ENCODE measurements at regions not wholly inside any gene's neighbourhood (a gene's known extent, or its start where the extent isn't known, plus 50 kb on each side); places are given as distances from the start of the nearest gene placed in this dataset.

DNA sequence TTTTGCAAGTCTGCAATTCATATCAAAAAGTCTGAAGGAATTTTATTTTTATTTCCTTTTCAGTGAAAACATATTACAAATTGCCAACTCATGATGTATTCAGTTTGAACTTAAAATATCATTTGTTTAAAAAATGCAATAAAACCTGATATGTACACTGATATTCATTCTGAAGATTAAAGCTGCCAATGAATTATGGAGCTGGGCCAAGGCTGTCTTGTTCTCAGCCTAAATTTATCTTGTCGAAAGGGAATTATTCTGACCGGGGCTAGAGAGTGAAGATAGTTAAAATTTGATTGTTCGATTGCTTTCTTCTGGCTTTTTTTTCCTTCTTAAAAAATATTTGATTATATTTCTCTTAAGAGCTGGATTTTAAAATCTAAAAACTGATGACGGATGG, 54.0 kb upstream of the RBFOX1 start:
- TF ChIP-seq EP300 (IDR thresholded peaks at IDR 0.05; ENCODE audit: borderline replicate concordance) (no peak), RAD21 (IDR thresholded peaks at IDR 0.05; ENCODE audit: low read depth) (no peak), TCF12 (IDR thresholded peaks at IDR 0.05; ENCODE audit: low read depth) (no peak)

DNA sequence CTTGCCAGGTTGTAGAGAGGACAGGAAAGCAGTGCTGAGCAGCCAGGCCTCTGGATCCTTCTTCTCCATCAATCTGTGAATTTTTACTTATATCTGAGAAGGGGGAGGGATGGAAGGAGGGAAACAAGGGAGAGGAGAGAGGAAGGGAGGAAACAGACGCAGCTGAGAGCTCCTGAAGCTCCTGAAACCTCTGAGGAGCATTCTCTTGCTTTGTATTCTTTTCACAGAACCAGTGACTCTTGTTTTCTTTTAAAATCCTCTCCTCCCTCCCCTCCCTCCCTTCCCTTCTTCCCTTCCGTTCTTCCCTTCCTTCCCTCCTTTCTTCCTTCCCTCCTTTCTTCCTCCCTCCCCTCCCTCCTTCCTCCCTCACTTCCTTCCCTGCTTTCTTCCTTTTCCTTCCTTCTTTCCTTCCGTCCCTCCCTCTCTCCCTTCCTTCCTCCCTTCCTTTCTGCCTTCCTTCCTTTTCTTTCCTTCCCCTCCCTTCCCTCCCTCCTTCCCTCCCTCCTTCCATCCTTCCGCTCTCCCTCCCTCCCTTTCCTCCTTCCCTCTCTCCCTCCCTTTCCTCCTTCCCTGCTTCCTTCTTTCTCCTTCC, 60.0 kb upstream of the RBFOX1 start:
- TF ChIP-seq ZBTB7A (IDR thresholded peaks at IDR 0.05; ENCODE audit: low read depth) = no peak
- TF ChIP-seq TEAD4 (IDR thresholded peaks at IDR 0.05) = no peak
- no peak for TF ChIP-seq YY1 (IDR thresholded peaks at IDR 0.05; ENCODE audit: low read depth)
- no peak for TF ChIP-seq FOXM1 (IDR thresholded peaks at IDR 0.05; ENCODE audit: borderline replicate concordance, low read depth)
- no peak for TF ChIP-seq TAF1 (IDR thresholded peaks at IDR 0.05; ENCODE audit: low read depth)

DNA sequence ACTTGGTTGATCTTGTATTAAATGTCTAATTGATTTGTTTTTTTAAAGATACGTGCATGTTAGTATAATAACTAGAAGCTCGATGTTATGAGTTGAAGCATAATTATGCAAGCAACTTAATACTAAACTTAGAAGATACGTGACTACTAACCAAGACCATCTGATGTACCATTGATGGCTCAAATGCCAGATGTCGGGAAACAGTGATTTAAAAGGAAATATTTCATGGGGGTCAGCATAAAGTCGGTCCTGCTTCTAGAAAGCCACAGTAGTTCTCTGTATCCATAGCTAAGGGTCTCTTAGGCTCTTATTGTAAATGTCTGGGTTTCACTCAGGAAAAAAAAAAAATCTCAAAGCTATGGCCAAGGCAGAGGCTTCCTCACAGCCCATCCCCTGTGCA, 61.2 kb upstream of the RBFOX1 start:
- TF ChIP-seq, protein P1, sequence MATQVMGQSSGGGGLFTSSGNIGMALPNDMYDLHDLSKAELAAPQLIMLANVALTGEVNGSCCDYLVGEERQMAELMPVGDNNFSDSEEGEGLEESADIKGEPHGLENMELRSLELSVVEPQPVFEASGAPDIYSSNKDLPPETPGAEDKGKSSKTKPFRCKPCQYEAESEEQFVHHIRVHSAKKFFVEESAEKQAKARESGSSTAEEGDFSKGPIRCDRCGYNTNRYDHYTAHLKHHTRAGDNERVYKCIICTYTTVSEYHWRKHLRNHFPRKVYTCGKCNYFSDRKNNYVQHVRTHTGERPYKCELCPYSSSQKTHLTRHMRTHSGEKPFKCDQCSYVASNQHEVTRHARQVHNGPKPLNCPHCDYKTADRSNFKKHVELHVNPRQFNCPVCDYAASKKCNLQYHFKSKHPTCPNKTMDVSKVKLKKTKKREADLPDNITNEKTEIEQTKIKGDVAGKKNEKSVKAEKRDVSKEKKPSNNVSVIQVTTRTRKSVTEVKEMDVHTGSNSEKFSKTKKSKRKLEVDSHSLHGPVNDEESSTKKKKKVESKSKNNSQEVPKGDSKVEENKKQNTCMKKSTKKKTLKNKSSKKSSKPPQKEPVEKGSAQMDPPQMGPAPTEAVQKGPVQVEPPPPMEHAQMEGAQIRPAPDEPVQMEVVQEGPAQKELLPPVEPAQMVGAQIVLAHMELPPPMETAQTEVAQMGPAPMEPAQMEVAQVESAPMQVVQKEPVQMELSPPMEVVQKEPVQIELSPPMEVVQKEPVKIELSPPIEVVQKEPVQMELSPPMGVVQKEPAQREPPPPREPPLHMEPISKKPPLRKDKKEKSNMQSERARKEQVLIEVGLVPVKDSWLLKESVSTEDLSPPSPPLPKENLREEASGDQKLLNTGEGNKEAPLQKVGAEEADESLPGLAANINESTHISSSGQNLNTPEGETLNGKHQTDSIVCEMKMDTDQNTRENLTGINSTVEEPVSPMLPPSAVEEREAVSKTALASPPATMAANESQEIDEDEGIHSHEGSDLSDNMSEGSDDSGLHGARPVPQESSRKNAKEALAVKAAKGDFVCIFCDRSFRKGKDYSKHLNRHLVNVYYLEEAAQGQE (IDR thresholded peaks at IDR 0.05; ENCODE audit: low read depth) = no peak
- TF ChIP-seq TCF12 (IDR thresholded peaks at IDR 0.05; ENCODE audit: low read depth) = no peak
- TF ChIP-seq, protein P2, sequence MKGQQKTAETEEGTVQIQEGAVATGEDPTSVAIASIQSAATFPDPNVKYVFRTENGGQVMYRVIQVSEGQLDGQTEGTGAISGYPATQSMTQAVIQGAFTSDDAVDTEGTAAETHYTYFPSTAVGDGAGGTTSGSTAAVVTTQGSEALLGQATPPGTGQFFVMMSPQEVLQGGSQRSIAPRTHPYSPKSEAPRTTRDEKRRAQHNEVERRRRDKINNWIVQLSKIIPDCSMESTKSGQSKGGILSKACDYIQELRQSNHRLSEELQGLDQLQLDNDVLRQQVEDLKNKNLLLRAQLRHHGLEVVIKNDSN (IDR thresholded peaks at IDR 0.05) = no peak
- TF ChIP-seq EGR1 (IDR thresholded peaks at IDR 0.05) = no peak
- TF ChIP-seq, protein P3, sequence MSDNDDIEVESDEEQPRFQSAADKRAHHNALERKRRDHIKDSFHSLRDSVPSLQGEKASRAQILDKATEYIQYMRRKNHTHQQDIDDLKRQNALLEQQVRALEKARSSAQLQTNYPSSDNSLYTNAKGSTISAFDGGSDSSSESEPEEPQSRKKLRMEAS (IDR thresholded peaks at IDR 0.05) = no peak
- no peak for TF ChIP-seq RAD21 (IDR thresholded peaks at IDR 0.05; ENCODE audit: low read depth)
- no peak for TF ChIP-seq NFIC (IDR thresholded peaks at IDR 0.05)
- no peak for TF ChIP-seq ZBTB7A (IDR thresholded peaks at IDR 0.05; ENCODE audit: low read depth)
- no peak for TF ChIP-seq CREB1 (IDR thresholded peaks at IDR 0.05; ENCODE audit: low read depth)
- TF ChIP-seq TAF1 (IDR thresholded peaks at IDR 0.05; ENCODE audit: low read depth) = no peak
- TF ChIP-seq EP300 (IDR thresholded peaks at IDR 0.05; ENCODE audit: borderline replicate concordance) = no peak
- no peak for TF ChIP-seq CEBPB (IDR thresholded peaks at IDR 0.05)

DNA sequence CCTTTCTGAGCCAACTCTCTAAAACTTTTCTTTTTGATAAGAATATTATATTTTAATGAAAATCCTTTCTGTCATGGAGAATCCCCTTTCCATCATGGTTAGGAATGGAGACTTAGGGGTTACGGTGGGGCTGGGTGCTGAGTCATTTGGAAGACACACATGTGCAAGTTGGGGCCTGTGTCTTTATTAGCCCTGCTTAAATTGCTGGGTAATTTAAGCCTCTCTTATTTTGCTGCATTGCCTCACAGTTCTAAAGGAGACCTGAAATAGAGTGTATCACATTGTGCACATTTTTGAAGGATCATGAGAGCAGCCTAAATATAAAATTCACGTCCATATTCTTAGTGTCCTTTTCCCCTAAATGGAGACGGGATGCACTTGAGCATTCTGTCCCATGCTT, 61.8 kb upstream of the RBFOX1 start:
- TF ChIP-seq CREB1 (IDR thresholded peaks at IDR 0.05; ENCODE audit: low read depth) = no peak
- TF ChIP-seq EGR1 (IDR thresholded peaks at IDR 0.05) = no peak
- TF ChIP-seq TEAD4 (IDR thresholded peaks at IDR 0.05) = no peak
- TF ChIP-seq CEBPB (IDR thresholded peaks at IDR 0.05) = no peak
- no peak for TF ChIP-seq TCF12 (IDR thresholded peaks at IDR 0.05; ENCODE audit: low read depth)
- no peak for TF ChIP-seq EP300 (IDR thresholded peaks at IDR 0.05; ENCODE audit: borderline replicate concordance)
- no peak for TF ChIP-seq RAD21 (IDR thresholded peaks at IDR 0.05; ENCODE audit: low read depth)
- TF ChIP-seq, protein P1 (IDR thresholded peaks at IDR 0.05; ENCODE audit: low read depth) = no peak
- TF ChIP-seq, protein P3 (IDR thresholded peaks at IDR 0.05) = no peak
- TF ChIP-seq FOXM1 (IDR thresholded peaks at IDR 0.05; ENCODE audit: borderline replicate concordance, low read depth) = no peak
- no peak for TF ChIP-seq YY1 (IDR thresholded peaks at IDR 0.05; ENCODE audit: low read depth)
- TF ChIP-seq TAF1 (IDR thresholded peaks at IDR 0.05; ENCODE audit: low read depth) = no peak
- TF ChIP-seq, protein P2 (IDR thresholded peaks at IDR 0.05) = no peak
- no peak for TF ChIP-seq ZBTB7A (IDR thresholded peaks at IDR 0.05; ENCODE audit: low read depth)
- TF ChIP-seq NFIC (IDR thresholded peaks at IDR 0.05) = no peak

DNA sequence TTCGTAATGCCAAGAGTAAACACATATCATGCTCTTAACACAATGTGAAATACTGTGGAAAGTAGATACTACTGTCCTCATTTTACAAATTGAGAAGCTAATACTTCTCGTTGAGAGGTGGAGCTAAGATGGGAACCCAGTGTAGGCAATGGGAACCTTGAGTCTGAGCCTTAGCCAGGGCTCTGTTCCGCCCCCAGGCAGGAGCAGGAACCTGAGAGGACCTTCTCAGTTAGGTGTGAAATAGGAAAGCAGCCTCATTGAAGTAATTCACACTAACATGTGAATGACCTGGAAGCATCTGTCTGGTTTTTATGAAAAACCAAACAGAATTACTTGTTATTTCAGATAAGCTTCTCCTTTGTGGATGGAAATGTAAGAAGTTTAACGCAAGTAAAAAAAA, 62.6 kb upstream of the RBFOX1 start:
- TF ChIP-seq TAF1 (IDR thresholded peaks at IDR 0.05; ENCODE audit: low read depth) (no peak), EGR1 (IDR thresholded peaks at IDR 0.05) (no peak), CREB1 (IDR thresholded peaks at IDR 0.05; ENCODE audit: low read depth) (no peak), RAD21 (IDR thresholded peaks at IDR 0.05; ENCODE audit: low read depth) (no peak), TCF12 (IDR thresholded peaks at IDR 0.05; ENCODE audit: low read depth) (no peak), NFIC (IDR thresholded peaks at IDR 0.05) (no peak), ZBTB7A (IDR thresholded peaks at IDR 0.05; ENCODE audit: low read depth) (no peak), CEBPB (IDR thresholded peaks at IDR 0.05) (no peak), YY1 (IDR thresholded peaks at IDR 0.05; ENCODE audit: low read depth) (no peak), FOXM1 (IDR thresholded peaks at IDR 0.05; ENCODE audit: borderline replicate concordance, low read depth) (no peak), TEAD4 (IDR thresholded peaks at IDR 0.05) (no peak), EP300 (IDR thresholded peaks at IDR 0.05; ENCODE audit: borderline replicate concordance) (no peak)
- TF ChIP-seq, protein P3 (IDR thresholded peaks at IDR 0.05) = no peak
- TF ChIP-seq, protein P1 (IDR thresholded peaks at IDR 0.05; ENCODE audit: low read depth) = no peak
- TF ChIP-seq, protein P2 (IDR thresholded peaks at IDR 0.05) = no peak

Data from Ishikawa (cell line).